ENCODE measurements at regions not wholly inside any gene's neighbourhood (a gene's known extent, or its start where the extent isn't known, plus 50 kb on each side); places are given as distances from the start of the nearest gene placed in this dataset.
"Not testable (repeated sequence)": the region's sequence is repeated elsewhere in the genome, so short reads cannot be mapped to it uniquely, and the experiment has no call there.

GRCh38 chr2:47295131-47295980 is 73.8 kb upstream of the EPCAM start:
- Histone ChIP-seq H3K27me3 (ENCODE audit: insufficient read depth, low read depth, severe bottlenecking) (no peaks in the 10 kb centered on the region), H3K4me3 (ENCODE audit: low read depth, low read length) (no peak overlapping the region), H3K9me3 (ENCODE audit: severe bottlenecking) (no peaks in the 10 kb centered on the region), H3K27ac (no peak overlapping the region), H3K36me3 (no peaks in the 10 kb centered on the region)
- no peak for TF ChIP-seq CTCF (IDR thresholded peaks at IDR 0.05; ENCODE audit: low read depth, low read length)
- DNase-seq: no peak

DNA sequence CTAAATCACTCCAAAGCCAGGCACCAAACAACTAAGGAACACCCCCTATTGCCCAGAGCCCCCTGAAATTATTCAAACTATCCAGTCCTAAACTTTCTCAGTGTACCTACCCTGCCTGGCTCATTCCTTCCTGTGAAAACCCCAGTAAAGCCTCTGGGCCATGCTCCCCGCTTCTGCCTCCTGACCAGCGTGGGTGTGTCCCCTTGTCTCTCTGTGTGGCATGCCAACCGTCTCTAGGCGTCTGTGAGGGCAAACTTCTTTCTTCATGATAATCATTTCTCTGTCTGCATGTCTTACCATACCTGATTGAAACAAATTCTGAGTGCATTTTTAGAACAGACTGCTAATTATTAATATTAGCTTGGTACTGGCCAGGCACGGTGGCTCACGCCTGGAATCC is 75.1 kb upstream of the EPCAM start:
- Histone ChIP-seq H3K4me3 (ENCODE audit: low read depth, low read length) (no peak overlapping the region), H3K27me3 (ENCODE audit: insufficient read depth, low read depth, severe bottlenecking) (no peaks in the 10 kb centered on the region), H3K9me3 (ENCODE audit: severe bottlenecking) (no peaks in the 10 kb centered on the region), H3K36me3 (no peaks in the 10 kb centered on the region), H3K27ac (no peak overlapping the region)
- no peak for DNase-seq
- no peak for TF ChIP-seq CTCF (IDR thresholded peaks at IDR 0.05; ENCODE audit: low read depth, low read length)

DNA sequence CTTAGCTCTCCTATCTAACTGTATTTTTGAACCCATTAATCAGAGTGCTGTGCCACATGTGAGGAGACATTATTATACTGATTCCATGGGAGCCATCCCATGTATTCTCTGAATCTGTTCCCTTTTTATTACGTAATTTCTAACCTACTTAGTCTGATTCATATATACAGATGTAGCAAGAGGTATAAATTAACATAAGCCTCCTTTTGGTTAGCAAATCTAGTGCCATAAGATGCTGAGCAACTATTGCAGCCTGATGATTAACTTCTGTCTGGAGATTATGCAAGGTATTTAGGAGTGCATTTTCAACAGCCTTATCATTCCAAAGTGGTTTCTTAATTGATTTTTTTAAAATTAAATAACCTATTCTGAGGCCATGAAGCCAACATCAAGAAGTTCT is 80.2 kb upstream of the EPCAM start:
- Histone ChIP-seq H3K36me3 (no peaks in the 10 kb centered on the region), H3K27me3 (ENCODE audit: insufficient read depth, low read depth, severe bottlenecking) (no peaks in the 10 kb centered on the region), H3K9me3 (ENCODE audit: severe bottlenecking) (no peaks in the 10 kb centered on the region), H3K4me3 (ENCODE audit: low read depth, low read length) (no peak overlapping the region), H3K27ac (no peak overlapping the region)
- DNase-seq: no peak
- no peak for TF ChIP-seq CTCF (IDR thresholded peaks at IDR 0.05; ENCODE audit: low read depth, low read length)

DNA sequence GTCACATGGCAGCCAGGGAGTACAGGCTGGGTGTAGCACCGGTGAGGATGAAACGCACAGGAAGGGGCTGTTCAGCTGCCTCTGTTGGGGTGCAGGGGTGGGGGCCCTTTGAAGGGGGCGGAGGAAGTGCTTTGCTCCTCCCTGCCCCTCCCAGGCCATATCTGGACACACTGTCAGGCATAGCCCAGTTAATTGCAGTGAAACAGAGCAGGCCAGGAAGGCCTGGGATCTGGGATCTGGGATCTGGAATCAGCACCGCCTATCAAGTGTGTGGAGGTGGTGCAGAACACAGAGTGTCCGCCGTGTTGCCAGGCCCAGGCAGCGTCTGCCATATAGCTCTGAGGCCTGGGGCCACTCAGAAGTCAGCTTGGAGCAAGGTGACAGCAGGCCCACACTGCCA is 85.5 kb upstream of the EPCAM start:
- Histone ChIP-seq H3K36me3 (no peaks in the 10 kb centered on the region), H3K4me3 (ENCODE audit: low read depth, low read length) (no peak overlapping the region)
- no peak for TF ChIP-seq CTCF (IDR thresholded peaks at IDR 0.05; ENCODE audit: low read depth, low read length)

GRCh38 chr2:47282621-47283272 is 86.4 kb upstream of the EPCAM start:
- no peaks in the 10 kb centered on the region for H3K36me3 ChIP-seq
- no peak for TF ChIP-seq CTCF (IDR thresholded peaks at IDR 0.05; ENCODE audit: low read depth, low read length)
- H3K27ac ChIP-seq: no peak overlapping the region
- no peaks in the 10 kb centered on the region for H3K27me3 ChIP-seq (ENCODE audit: insufficient read depth, low read depth, severe bottlenecking)
- DNase-seq: no peak
- H3K4me3 ChIP-seq (ENCODE audit: low read depth, low read length): no peak overlapping the region
- H3K9me3 ChIP-seq (ENCODE audit: severe bottlenecking): no peaks in the 10 kb centered on the region

More for the DNA sequence above, 85.5 kb upstream of the EPCAM start:
- DNase-seq: no peak
- Histone ChIP-seq H3K27me3 (ENCODE audit: insufficient read depth, low read depth, severe bottlenecking) (no peaks in the 10 kb centered on the region), H3K9me3 (ENCODE audit: severe bottlenecking) (no peaks in the 10 kb centered on the region), H3K27ac (no peak overlapping the region)

- not testable (repeated sequence) for DNase-seq
These were observed 89.6 kb upstream of the EPCAM start for GRCh38 chr2:47279525-47279924.

More at GRCh38 chr2:47279525-47279924, 89.6 kb upstream of the EPCAM start:
- H3K9me3 ChIP-seq (ENCODE audit: severe bottlenecking); H3K4me3 ChIP-seq (ENCODE audit: low read depth, low read length); H3K27ac ChIP-seq; H3K36me3 ChIP-seq; H3K27me3 ChIP-seq (ENCODE audit: insufficient read depth, low read depth, severe bottlenecking): not testable (repeated sequence)
